ENCODE measurements at regions not wholly inside any gene's neighbourhood (a gene's known extent, or its start where the extent isn't known, plus 50 kb on each side); places are given as distances from the start of the nearest gene placed in this dataset.

- no peak for DNase-seq (ENCODE audit: low read depth, low spot score)
- H3K4me3 ChIP-seq, result no peak overlapping the region
- no peak for TF ChIP-seq STAT1 (conservative IDR thresholded peaks at IDR 0.05)
- TF ChIP-seq, protein P1, sequence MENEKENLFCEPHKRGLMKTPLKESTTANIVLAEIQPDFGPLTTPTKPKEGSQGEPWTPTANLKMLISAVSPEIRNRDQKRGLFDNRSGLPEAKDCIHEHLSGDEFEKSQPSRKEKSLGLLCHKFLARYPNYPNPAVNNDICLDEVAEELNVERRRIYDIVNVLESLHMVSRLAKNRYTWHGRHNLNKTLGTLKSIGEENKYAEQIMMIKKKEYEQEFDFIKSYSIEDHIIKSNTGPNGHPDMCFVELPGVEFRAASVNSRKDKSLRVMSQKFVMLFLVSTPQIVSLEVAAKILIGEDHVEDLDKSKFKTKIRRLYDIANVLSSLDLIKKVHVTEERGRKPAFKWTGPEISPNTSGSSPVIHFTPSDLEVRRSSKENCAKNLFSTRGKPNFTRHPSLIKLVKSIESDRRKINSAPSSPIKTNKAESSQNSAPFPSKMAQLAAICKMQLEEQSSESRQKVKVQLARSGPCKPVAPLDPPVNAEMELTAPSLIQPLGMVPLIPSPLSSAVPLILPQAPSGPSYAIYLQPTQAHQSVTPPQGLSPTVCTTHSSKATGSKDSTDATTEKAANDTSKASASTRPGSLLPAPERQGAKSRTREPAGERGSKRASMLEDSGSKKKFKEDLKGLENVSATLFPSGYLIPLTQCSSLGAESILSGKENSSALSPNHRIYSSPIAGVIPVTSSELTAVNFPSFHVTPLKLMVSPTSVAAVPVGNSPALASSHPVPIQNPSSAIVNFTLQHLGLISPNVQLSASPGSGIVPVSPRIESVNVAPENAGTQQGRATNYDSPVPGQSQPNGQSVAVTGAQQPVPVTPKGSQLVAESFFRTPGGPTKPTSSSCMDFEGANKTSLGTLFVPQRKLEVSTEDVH (IDR thresholded peaks at IDR 0.05; ENCODE audit: low read depth, partially characterized antibody), result no peak
- no peak for TF ChIP-seq CHD1 (IDR thresholded peaks at IDR 0.05; ENCODE audit: low read depth, low read length)
- TF ChIP-seq IKZF1 (conservative IDR thresholded peaks at IDR 0.05), result no peak
- TF ChIP-seq MYC (IDR thresholded peaks at IDR 0.05; ENCODE audit: insufficient read depth, insufficient read length, insufficient replicate concordance, low read length, severe bottlenecking), result no peak
- TF ChIP-seq ZNF24 (IDR thresholded peaks at IDR 0.05), result no peak
- no peak for TF ChIP-seq RCOR1 (conservative IDR thresholded peaks at IDR 0.05; ENCODE audit: low read depth, low read length)
- no peak for TF ChIP-seq ZSCAN29 (IDR thresholded peaks at IDR 0.05)
- no peak for TF ChIP-seq ZNF207 (IDR thresholded peaks at IDR 0.05; ENCODE audit: borderline replicate concordance)
- no peak for TF ChIP-seq POLR2A (IDR thresholded peaks at IDR 0.05; ENCODE audit: low read depth, low read length)
- no peak for TF ChIP-seq RELA (IDR thresholded peaks at IDR 0.05; ENCODE audit: borderline replicate concordance, partially characterized antibody)
- TF ChIP-seq IKZF2 (IDR thresholded peaks at IDR 0.05), result no peak
- TF ChIP-seq SREBF2 (IDR thresholded peaks at IDR 0.05; ENCODE audit: low read length), result no peak
- no peak for TF ChIP-seq RFX5 (IDR thresholded peaks at IDR 0.05; ENCODE audit: low read depth, low read length)
- no peak for TF ChIP-seq BMI1 (IDR thresholded peaks at IDR 0.05; ENCODE audit: borderline replicate concordance)
- TF ChIP-seq SREBF1 (IDR thresholded peaks at IDR 0.05; ENCODE audit: low read length), result no peak
- no peak for TF ChIP-seq ETV6 (conservative IDR thresholded peaks at IDR 0.05 in 1 of 2, IDR thresholded peaks at IDR 0.05 in 1 of 2; ENCODE audit: borderline replicate concordance in 1 of 2, low read depth in 1 of 2)
- no peak for TF ChIP-seq SIN3A (IDR thresholded peaks at IDR 0.05; ENCODE audit: low read depth, low read length)
- no peak for TF ChIP-seq GATAD2B (conservative IDR thresholded peaks at IDR 0.05; ENCODE audit: low read depth)
- no peaks in the 10 kb centered on the region for H3K27me3 ChIP-seq (replicated peaks in 1 of 2; ENCODE audit: control insufficient read depth in 2 of 2, insufficient read depth in 2 of 2, low read length in 1 of 2)
- in situ Hi-C loops (cut with MboI) (no loop called here), intact Hi-C loops (cut with micrococcal nuclease; ENCODE audit: unreplicated experiment) (no loop called here)
- ChIA-PET POLR2A (no interaction called here), RAD21 (ENCODE audit: unreplicated experiment) (no interaction called here), CTCF (no interaction called here), SMC1A (ENCODE audit: uncharacterized antibody, unreplicated experiment) (no interaction called here)
- FAIRE-seq, result no peak
- no peak overlapping the region for H3K9ac ChIP-seq (ENCODE audit: control insufficient read depth, insufficient read depth, low read length)
- no peaks in the 10 kb centered on the region for H3K36me3 ChIP-seq (ENCODE audit: control insufficient read depth in 2 of 2, insufficient read depth in 2 of 2, low read length in 1 of 2)
- ATAC-seq, result no peak
- no peaks in the 10 kb centered on the region for H4K20me1 ChIP-seq (ENCODE audit: control insufficient read depth, insufficient read depth)
- H3K79me2 ChIP-seq (ENCODE audit: control insufficient read depth, insufficient read depth, low read length), result no peaks in the 10 kb centered on the region
- no peak overlapping the region for H2AFZ ChIP-seq (ENCODE audit: control insufficient read depth, low read depth, low read length)
- H3K4me2 ChIP-seq (ENCODE audit: control insufficient read depth, insufficient read depth), result no peak overlapping the region
- no peak overlapping the region for H3K27ac ChIP-seq (ENCODE audit: control insufficient read depth, insufficient read depth)
- no peaks in the 10 kb centered on the region for H3K9me3 ChIP-seq (replicated peaks; ENCODE audit: control insufficient read depth, insufficient read depth, low read length)
- 69% methylated on average over 2 of the region's 2 CpGs for WGBS (ENCODE audit: insufficient coverage, insufficient replicate concordance, low lambda C conversion rate, missing lambda C conversion rate)
- no TSS peak for BruUV-seq (replicated peaks)
- H3K4me1 ChIP-seq (ENCODE audit: control insufficient read depth, insufficient read depth, low read length), result no peaks in the 10 kb centered on the region
Measured at GRCh38 chrX:96386981-96387380, 297.7 kb upstream of the DIAPH2 start.

All from GM12878 (cell line).